ENCODE measurements at regions not wholly inside any gene's neighbourhood (a gene's known extent, or its start where the extent isn't known, plus 50 kb on each side); places are given as distances from the start of the nearest gene placed in this dataset.
"Not testable (repeated sequence)": the region's sequence is repeated elsewhere in the genome, so short reads cannot be mapped to it uniquely, and the experiment has no call there.

DNA sequence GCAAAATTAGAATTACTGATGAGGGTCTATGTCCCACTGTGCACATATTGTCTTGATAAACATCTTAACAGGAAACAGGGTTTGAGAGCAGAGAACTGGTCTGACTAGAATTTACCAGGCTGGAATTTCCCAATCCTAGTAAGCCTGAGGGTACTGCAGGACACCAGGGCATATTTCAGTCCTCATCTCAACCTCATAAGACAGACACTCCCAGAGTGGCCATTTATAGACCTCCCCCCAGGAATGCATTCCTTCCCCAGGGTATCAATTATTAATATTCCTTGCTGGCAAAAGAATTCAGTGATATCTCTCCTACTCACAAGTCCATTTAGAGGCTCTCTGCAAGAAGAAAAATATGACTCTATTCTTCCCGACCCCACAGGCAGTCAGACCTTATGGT is 325.1 kb upstream of the KLF3 start:
- not testable (repeated sequence) for DNase-seq

DNA sequence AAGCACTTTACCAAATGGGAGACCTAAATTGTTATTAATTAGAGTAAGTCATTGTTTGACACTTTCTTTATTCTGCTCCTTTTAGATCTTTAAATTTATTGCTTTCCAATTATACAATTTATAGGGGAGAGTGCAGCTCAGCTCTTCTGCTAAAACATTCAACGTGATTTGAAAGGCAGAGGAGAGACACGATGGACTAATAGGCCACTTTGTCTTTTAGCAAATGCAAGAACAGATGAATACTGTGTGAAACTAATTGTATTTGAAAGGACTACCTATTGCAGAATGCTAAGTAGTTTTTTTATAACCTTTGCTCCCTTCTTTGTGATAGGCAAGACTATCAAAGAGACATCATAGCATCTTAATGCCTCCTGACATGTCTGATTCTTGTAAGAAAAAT is 320.4 kb upstream of the KLF3 start:
- no peak for DNase-seq

DNA sequence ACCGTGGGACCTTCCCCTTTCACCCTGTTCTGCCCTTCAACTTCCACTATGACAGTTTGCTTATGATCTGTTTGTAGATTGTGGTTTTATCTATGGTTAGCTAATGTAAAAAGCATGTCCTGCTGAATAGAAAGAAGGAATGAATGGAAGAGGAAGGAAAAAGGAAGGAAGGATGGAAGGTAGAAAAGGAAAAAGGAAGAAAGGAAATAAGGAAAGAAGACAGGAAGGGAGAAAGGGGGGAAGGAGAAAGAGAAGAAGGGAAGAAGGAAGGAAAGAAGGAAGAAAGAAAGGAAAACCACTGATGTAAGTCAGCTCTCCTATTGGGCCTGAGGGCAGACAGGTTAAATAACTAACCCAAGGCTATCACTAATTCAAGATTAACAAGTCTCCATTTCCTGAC is 319.1 kb upstream of the KLF3 start:
- no peak for DNase-seq

DNA sequence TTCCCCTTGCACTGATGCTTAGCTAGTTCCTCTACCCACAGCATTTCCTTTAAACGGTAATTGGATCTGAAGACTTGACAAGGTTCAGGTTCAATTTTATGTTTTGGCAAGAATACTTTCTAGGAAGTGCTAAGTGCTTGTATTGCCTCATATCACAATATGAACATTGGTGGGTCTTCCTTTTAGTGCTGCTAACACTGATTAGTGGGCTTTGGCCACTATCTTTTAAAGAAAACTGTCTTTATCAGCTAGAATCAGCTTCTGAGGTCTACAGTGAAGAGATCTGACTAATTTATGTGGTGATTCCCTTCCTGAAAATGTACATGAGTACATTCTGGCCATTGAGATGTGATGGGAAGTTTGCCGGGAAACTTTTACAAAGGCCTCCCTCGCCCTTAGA is 316.7 kb upstream of the KLF3 start:
- DNase-seq, result no peak

DNA sequence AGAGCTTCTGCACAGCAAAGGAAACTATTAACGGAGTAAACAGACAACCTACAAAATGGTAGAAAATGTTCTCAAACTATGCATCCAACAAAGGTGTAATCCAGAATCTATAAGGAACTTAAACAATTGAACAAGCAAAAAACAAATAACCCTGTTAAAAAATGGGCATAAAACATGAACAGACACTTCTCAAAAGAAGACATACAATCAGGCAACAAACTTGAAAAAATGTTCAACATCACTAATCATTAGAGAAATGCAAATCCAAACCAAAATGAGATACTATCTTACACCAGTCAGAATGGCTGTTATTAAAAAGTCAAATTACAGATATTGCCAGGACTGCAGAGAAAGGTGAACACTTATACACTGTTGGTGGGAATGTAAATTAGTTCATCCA is 309.6 kb upstream of the KLF3 start:
- no peak for DNase-seq

DNA sequence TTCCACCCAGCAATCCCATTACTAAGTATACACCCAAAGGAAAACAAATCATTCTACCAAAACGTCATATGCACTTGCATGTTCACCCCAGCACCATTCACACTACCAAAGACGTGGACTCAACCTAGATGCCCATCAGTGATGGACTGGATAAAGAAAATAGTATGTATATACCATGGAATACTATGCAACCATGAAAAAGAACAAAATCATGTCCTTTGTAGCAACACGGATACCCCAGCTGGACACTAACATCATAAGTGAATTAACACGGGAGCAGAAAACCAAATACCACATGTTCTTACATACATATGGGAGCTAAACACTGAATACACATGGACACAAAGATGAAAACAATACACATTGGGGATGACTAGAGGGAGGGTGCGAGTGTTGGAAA is 309.1 kb upstream of the KLF3 start:
- DNase-seq, result no peak

DNA sequence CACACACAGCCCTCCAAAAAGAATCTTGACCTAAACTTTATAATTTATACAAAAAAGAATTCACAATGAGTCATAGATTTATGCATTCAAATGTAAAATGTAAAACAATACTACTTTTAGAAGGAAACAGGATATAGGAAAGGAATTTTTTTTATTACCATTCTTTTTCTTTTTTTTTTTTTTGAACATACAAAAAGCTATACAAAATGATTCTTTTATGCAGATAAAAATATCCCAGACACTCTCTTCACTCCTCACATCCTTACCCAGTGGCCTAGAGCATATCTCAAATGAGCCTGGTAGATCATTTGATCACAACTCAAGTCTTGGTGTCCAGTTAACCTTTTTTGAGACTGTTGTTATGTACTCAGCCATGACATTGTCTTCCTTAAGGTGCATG is 307.3 kb upstream of the KLF3 start:
- DNase-seq, result no peak

DNA sequence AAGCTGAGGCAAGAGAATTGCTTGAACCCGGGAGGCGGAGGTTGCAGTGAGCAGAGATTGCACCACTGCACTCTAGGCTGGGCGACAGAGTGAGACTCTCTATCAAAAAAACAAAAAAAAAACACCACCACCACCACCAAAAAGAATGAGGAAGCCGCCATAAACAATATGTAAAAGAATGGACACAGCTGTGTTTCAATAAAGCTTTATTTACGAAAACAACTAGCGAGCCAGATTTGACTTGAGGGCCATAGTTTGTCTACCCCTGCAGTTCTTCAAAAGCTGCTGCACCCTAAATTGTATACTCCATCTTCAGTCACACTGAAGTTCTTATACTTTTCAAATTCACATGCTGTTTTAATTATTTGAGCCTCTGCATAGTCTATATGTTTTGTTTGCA is 306.5 kb upstream of the KLF3 start:
- DNase-seq, result no peak

DNA sequence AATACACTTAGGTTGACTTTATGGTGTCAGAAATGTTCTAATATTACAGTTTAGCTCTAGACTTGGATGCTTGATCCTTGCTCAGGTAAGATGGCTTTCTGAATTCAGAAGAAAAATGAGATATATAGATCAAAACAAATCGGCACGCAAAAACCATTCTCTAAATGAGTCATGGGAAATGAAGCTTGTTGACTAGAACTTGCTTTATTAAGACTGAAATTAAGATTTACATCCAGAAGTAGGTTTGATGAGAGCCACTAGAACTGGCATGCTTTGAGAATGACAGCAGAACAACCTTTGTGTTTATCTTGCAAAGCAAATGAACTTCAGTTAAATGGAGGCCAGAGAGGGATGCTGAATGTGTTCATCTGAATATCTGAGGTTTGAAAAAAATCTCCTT is 304.9 kb upstream of the KLF3 start:
- no peak for DNase-seq

DNA sequence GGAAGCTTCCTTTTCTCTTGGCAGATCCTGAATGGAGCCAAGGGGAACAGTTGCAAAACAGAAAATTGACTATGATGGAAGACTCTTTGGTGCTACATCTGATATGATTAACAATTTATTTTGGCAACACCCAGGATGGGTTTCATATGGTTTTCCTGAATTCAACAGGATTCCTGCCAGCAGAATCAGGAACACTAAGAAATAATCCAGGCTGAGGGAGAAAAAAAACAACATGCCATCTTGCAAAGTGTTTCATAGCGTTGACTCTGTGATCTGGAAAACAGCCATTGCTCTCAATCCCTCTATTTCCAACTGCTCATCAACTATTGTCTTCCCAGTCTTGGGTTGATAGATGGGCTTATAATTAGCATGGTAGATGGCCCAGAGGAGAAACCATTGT is 303.8 kb upstream of the KLF3 start:
- DNase-seq, result no peak

DNA sequence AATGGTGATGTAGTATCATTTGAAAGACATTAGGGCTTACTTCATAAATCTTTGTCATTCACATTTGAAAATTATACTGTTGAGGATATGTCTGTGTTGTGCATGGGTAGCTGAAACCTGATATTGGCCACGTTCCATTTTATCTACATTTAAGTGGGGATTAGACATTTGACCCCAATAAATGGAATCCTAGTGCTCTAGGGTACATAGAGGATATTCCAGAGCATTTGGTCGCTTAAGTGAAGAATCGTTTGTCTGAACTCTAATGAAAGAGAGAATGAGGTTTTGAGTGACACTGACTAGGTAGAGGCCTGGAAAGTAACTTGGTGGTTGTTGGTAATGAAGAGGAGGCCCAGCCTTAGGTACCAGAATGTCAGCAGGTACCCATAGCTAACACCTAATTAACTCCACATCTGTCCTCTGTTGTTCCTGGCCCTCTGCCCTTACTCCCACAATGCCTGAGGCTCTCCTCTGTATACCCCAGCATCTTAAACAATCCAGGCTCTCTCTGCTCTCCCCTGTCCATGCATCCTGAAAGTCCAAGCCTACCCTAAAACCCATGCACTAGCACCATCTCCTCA is 299.5 kb upstream of the KLF3 start:
- no peak for DNase-seq

DNA sequence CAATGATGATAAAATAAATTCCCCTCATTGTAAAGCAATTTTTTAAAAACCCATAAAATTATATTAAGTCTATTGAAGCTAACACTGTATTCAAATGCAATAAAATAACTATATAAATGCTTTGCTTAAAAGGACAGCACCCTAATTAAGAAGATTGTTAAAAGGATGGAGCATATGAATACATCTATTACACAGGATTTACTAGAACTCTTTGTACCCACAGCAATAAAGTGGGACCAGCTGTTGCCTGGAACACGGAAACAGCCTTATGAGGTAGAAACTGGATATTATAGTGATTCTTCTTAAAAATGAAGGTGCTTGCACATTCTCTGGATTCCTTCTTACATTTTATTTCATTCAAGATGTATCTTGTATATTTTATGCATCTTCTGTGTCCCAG is 298.7 kb upstream of the KLF3 start:
- no peak for DNase-seq

DNA sequence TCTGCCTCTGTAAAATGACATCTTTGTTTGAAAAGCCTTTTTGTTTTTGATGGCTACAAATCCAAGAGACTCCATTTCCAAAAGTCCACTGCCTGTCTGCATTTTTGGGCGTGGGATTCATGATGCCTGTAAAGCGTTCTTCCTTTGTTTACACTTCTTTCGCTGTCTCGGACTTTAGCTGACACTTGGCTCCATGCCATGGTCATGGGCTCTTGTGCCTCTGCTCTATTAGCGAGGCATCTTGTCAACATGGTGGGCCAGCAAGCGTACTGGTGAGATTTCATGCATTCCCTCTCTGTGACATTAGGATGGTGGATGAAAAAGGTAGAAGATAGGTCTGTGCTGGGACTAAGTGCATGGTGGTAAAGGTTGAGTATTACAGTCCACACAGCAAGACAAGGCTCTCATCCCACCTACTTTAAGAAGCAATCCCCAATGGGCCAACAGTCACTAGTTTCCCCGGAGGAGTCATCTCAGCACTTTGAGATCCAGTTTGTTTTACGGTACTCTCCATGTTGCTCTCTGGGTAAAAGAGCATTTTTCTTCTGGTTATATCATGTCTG is 298.2 kb upstream of the KLF3 start:
- DNase-seq, result no peak

DNA sequence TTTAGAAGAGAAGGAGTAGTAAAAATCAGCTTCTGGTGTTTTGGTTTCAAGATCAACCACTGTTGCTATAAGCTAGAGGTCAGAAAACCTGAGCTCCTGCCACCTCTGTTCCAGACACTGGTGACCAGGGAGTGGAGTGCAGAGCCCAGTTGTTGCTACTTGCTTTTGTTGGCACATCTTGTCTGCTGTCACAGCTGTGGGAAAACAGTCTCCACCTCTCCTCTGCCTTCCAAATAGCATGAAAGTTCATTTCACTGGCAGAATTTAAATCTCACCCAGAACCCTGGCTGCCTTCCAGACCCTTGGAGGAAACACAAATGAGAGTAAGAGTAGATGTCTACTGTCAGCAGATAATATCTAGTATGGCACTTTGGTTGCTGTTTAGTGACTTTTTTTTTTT is 297.5 kb upstream of the KLF3 start:
- DNase-seq, result no peak

DNA sequence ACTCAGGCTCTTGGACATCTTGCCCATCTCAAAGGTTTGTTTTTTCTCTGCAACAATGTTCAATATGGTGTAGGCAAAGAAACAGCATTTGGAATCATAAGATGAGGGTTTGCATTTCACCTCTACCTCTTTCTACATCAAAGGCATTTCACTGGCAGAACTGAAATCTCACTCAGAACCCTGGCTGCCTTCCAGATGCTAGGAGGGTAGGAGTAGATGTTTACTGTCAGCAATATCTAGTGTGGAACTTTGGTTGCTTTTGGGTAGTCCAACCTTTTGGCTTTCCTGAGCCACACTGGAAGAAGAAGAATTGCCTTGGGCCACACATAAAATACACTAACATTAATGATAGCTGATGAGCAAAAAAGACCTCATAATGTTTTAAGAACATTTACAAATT is 297.0 kb upstream of the KLF3 start:
- DNase-seq, result no peak

DNA sequence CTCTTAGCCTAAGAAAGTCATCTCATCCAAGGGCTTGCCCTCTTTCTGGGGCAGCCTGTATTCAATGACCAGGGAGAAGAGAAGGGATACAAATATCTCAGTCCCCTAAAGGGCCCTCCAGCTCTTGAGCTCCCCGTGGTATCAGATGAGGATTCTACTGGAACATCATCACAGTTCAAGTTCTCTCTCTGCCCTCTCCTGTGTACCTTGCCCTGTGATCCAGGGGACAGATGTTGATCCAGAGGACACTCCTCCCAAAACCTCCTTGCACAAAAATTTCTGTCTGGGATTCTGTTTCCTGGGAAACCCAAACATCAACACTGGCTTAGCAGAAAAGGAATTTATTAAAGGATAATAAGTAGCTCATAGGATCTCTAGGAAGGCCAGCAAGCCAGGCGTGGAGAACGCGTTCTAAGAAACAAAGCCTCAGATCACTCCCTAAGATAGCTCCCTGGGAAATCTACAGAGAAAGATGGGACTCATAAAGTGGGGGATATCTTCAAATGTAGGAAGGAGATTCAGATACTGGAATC is 296.3 kb upstream of the KLF3 start:
- DNase-seq, result no peak

DNA sequence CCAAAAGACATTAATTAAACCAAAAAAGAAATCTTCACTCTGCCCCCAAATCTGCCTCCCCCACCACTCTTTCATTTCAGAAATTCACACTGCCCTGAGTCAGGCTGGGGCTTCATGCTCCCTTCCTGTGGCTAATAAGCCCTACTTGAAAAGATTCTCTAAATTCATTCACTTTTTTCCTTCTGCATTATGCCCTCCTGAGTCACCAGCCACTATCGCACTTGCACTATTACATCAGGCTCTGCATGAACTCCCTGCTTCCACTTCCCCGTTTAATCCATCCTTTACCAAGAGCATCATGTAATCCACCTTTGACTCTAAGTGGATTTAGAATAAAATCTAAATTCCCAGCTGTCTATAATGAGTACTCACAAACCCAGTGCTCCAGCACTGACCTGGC is 295.4 kb upstream of the KLF3 start:
- no peak for DNase-seq

DNA sequence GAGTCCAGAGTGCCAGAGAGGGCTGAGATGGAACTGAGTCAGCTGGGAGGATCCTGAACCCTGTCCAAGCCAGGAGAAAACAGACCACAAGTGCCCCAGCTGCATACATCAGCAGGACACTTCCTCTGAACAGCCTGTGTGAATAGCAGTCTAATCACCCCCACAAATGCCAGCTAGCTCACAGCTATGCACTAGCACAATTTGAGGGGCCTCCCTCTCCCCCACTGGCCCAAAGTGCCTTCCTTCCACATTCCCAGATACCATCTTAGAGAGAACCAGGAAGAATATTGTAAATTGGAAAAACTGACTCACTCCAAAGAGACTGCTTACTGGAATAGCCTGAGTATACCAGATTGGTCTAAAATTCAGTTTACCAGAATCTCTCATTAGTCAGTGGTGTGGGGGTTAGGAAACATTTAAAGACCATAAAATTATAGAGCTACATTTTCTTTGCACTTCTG is 292.6 kb upstream of the KLF3 start:
- no peak for DNase-seq

DNA sequence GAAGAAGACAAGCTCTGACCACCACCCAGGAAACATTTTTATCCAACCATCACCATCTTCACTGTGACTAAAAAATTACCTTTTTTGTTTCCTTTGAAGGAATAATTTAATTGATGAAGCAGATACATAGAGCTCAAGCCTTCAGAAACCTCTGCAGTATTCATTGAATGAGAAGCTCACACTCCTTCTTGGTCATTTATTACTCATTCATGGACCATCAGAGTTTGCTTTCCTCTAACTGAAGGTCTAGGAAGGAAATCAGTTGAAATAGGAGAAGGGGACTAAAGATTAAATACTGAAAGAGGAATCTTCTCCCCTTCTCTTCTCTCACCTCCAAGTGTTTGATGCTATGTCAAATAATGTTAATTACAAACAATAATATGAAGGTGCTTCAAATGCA is 290.6 kb upstream of the KLF3 start:
- no peak for DNase-seq

DNA sequence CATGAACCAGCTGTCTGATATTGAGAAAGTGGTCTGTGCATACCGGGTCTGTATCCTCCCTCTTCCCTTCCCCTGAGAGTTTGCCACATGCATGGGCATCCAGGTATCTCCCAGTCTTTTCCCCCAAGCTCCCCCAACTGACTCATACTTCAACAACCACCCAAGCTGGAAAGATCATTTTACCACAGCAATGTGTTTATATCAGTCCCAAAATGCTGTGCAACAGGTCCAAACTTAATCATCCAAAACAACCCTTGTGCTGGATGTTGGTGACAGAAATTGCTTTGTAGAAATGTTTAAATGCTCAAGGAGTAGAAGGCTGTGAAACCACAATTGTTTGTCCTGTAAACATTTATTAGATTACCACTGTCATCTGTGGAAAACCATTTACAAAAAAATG is 286.8 kb upstream of the KLF3 start:
- no peak for DNase-seq

DNA sequence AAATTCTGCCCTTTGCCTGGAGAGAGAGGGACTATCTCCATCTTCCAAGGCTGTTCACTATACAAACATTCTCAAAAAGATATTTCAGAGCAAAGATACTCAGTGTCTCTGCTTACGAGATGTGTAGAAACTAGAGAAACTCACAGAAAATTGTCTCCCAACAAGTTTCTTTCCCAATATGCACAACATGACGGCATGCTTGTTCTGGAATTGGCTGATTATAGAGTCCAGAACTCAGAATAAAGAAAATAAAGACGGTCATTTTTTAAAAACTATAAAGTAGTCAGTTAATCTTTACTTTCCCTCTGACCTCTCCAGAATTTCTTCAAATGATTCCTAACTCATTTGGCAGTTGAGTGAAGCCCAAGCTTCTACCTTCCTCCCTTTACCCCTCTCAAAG is 285.5 kb upstream of the KLF3 start:
- DNase-seq, result no peak

DNA sequence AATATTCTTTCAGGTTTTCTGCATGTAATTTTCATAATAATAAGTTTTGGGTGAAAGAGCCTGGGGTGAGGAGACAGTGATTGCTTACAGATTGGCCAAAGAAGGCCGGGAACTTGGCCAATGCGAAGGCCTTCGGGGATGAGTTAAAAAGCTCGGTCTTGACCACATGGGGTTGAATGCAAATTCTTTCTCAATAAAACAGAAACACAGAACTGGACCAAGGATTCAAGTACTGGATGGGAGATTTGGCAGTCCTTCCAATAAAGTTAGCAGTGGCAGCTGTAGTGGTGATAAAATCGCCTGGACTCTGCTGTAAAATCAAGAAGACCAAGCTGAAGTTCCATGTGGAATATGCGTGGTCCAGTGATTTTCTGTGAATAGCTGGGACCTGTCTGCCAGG is 282.2 kb upstream of the KLF3 start:
- DNase-seq, result no peak

DNA sequence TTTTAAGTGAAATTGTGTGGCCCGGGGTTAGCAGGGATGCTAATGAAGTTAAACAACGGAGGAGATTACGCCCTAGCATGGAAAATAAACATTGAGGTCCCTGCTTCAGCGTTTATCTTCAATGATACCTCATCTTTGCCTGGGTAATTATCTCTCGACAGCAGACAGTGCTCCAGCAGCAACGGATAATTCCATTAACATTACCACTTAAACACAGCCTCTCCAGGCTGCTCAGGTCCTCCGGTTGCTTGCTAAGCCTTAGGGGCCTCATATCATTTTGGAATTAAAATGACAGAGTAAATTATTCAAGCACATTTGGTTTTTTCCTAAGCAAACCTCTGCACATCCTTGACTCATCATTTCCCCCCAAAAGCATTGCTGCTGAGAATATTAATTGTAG is 281.5 kb upstream of the KLF3 start:
- no peak for DNase-seq

DNA sequence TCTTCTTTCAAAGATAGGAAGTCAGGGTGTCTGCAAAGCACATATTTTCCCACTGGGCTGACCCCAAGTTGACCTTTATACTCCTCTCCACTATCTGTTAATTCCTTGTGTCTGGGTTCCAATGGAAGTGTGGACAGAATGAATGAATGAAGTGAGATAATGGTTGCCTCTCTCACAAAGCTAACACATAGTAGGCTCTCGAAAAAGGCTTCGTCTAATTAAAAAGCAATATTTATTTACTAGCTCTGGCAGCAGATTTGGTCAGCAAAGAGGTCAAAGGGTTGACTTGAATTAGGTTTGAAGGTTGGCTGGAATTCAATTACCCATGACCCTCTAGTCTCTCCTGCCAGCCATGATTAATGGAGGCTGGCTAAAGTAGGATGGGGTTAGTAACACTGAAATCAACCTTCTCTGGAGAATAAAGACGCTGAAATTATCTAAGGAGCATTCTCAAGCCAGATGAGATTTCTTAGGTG is 280.3 kb upstream of the KLF3 start:
- DNase-seq, result no peak
